Liver (tissue), 8 donors: ENCODE measurements at regions not wholly inside any gene's neighbourhood (a gene's known extent, or its start where the extent isn't known, plus 50 kb on each side); places are given as distances from the start of the nearest gene placed in this dataset.

Experiments used
- DNase-seq: peaks from one replicate; pipeline ENCODE4 v3.0.0-alpha.2; 2017; ENCODE audit warnings: low spot score
- H3K27ac ChIP-seq, 2 donors: one replicate each; pipeline ENCODE4 v1.7.0; 2013; ENCODE audit warnings: inconsistent platforms in 2 of 2, low read length in 2 of 2, control low read depth in 1 of 2, low read depth in 1 of 2, mild to moderate bottlenecking in 1 of 2
- H3K27me3 ChIP-seq, 4 donors: one replicate each; pipeline versions ENCODE4 v1.6.1 to v1.7.0; 2013; ENCODE audit warnings: low read length in 3 of 4, inconsistent platforms in 1 of 4, mild to moderate bottlenecking in 1 of 4, moderate library complexity in 1 of 4; ENCODE audit not compliant: control insufficient read depth in 4 of 4, insufficient read depth in 4 of 4
- H3K36me3 ChIP-seq, 4 donors: one replicate each; pipeline versions ENCODE4 v1.6.1 to v1.7.0; 2013; ENCODE audit warnings: low read length in 3 of 4, mild to moderate bottlenecking in 3 of 4, low read depth in 1 of 4, moderate library complexity in 1 of 4; ENCODE audit not compliant: control insufficient read depth in 4 of 4, insufficient read depth in 3 of 4
- H3K4me1 ChIP-seq, 4 donors: one replicate each; pipeline versions ENCODE4 v1.6.1 to v1.7.0; 2013; ENCODE audit warnings: low read length in 3 of 4, mild to moderate bottlenecking in 3 of 4, moderate library complexity in 1 of 4; ENCODE audit not compliant: control insufficient read depth in 4 of 4, insufficient read depth in 4 of 4
- H3K4me3 ChIP-seq, 3 donors: one replicate each; pipeline versions ENCODE4 v1.6.1 to v1.7.0; 2013; ENCODE audit warnings: low read length in 3 of 3, control low read depth in 1 of 3, low read depth in 1 of 3, mild to moderate bottlenecking in 1 of 3
- H3K9ac ChIP-seq, 2 donors: one replicate each; pipeline ENCODE4 v1.7.0; 2013; ENCODE audit warnings: low read length in 2 of 2, mild to moderate bottlenecking in 2 of 2, moderate library complexity in 2 of 2, control low read depth in 1 of 2, low read depth in 1 of 2
- H3K9me3 ChIP-seq, 4 donors: one replicate each; pipeline versions ENCODE4 v1.6.1 to v1.7.0; 2013; ENCODE audit warnings: low read length in 3 of 4; ENCODE audit not compliant: control insufficient read depth in 4 of 4
- ATF3 ChIP-seq: IDR thresholded peaks from 2 replicates; pipeline ENCODE4 v1.6.1; 2016; ENCODE audit warnings: antibody characterized with exemption
- CTCF ChIP-seq: fragments of 150-350 bp; IDR thresholded peaks from 2 replicates; pipeline ENCODE4 v1.5.1; 2017; ENCODE audit warnings: improper control_type of control experiment, low read depth, low read length; ENCODE audit not compliant: missing input control
- EGR1 ChIP-seq, 2 donors: IDR thresholded peaks; 2 replicates each; pipeline ENCODE4 v1.6.1; 2016 to 2018; ENCODE audit warnings: antibody characterized with exemption in 2 of 2, low read depth in 2 of 2
- FOXA2 ChIP-seq: IDR thresholded peaks from 2 replicates; pipeline ENCODE4 v1.6.1; 2016; ENCODE audit warnings: antibody characterized with exemption
- GABPA ChIP-seq, 2 donors: IDR thresholded peaks in 1 of 2; conservative IDR thresholded peaks in 1 of 2; 2 replicates each; pipeline ENCODE4 v1.6.1; 2016; ENCODE audit warnings: antibody characterized with exemption in 2 of 2, mild to moderate bottlenecking in 1 of 2, moderate library complexity in 1 of 2
- HNF4A ChIP-seq, 2 donors: conservative IDR thresholded peaks; 2 replicates each; pipeline ENCODE4 v1.6.1; 2016; ENCODE audit warnings: antibody characterized with exemption in 2 of 2, mild to moderate bottlenecking in 2 of 2
- JUND ChIP-seq, 2 donors: IDR thresholded peaks; 2 replicates each; pipeline ENCODE4 v1.6.1; 2016; ENCODE audit warnings: antibody characterized with exemption in 2 of 2
- NR2F2 ChIP-seq: IDR thresholded peaks from 2 replicates; pipeline ENCODE4 v1.6.1; 2016; ENCODE audit warnings: antibody characterized with exemption
- RXRA ChIP-seq, 2 donors: IDR thresholded peaks; 2 replicates each; pipeline ENCODE4 v1.6.1; 2017 to 2018; ENCODE audit warnings: antibody characterized with exemption in 2 of 2, mild to moderate bottlenecking in 1 of 2
- TAF1 ChIP-seq: conservative IDR thresholded peaks from 2 replicates; pipeline ENCODE4 v1.6.1; 2016; ENCODE audit warnings: antibody characterized with exemption, mild to moderate bottlenecking
- YY1 ChIP-seq: IDR thresholded peaks from 2 replicates; pipeline ENCODE4 v1.6.1; 2016; ENCODE audit warnings: antibody characterized with exemption, mild to moderate bottlenecking
- ZBTB33 ChIP-seq: IDR thresholded peaks from 2 replicates; pipeline ENCODE4 v1.6.1; 2016; ENCODE audit warnings: antibody characterized with exemption
- WGBS: extraction: QIAGEN DNeasy Blood & Tissue Kit; methylation state at CpG from one replicate; pipeline ENCODE4 v1.1.7; 2013; 5-methylcytosine and 5-hydroxymethylcytosine counted together
- donor health status: healthy.
- donor health status: healthy.
- donor health status: healthy.
- donor health status: healthy.
- donor health status: healthy.

- no peak overlapping the region for H3K4me3 ChIP-seq
- no peak overlapping the region for H3K9ac ChIP-seq
- WGBS = 49% methylated on average over 10 of the region's 10 CpGs
Measured at GRCh38 chr14:98512501-98513251, 759.3 kb downstream of the BCL11B start.

GRCh38 chr14:98513558-98513957, 758.4 kb downstream of the BCL11B start:
- H3K27me3 ChIP-seq = peaks cover 0 to 2% (median under 1%) of the 10 kb centered on the region in 4 donors
- no peak overlapping the region for H3K4me3 ChIP-seq
- H3K36me3 ChIP-seq = no peaks in the 10 kb centered on the region
- no peaks in the 10 kb centered on the region for H3K4me1 ChIP-seq
- H3K9ac ChIP-seq = no peak overlapping the region
- WGBS = 80% methylated on average over 3 of the region's 3 CpGs
- no peak overlapping the region for H3K27ac ChIP-seq
- peaks cover 0 to 4% (median 0%) of the 10 kb centered on the region in 4 donors for H3K9me3 ChIP-seq
- TF ChIP-seq ATF3 (no peak), ZBTB33 (no peak), HNF4A (conservative IDR thresholded peaks at IDR 0.05) (no peak), YY1 (no peak), JUND (IDR thresholded peaks at IDR 0.05) (no peak)
- no peak for DNase-seq

More at GRCh38 chr14:98512501-98513251, 759.3 kb downstream of the BCL11B start:
- H3K36me3 ChIP-seq = no peaks in the 10 kb centered on the region
- H3K9me3 ChIP-seq = peaks cover 0 to 5% (median 0%) of the 10 kb centered on the region in 4 donors
- no peak overlapping the region for H3K27ac ChIP-seq
- no peaks in the 10 kb centered on the region for H3K4me1 ChIP-seq
- DNase-seq = no peak
- peaks cover 0 to 2% (median under 1%) of the 10 kb centered on the region in 4 donors for H3K27me3 ChIP-seq
- TF ChIP-seq TAF1 = no peak
- no peak for TF ChIP-seq HNF4A (conservative IDR thresholded peaks at IDR 0.05)

- H3K27ac ChIP-seq = no peak overlapping the region
- H3K4me3 ChIP-seq = no peak overlapping the region
- no peak overlapping the region for H3K9ac ChIP-seq
- TF ChIP-seq FOXA2 (no peak), RXRA (IDR thresholded peaks at IDR 0.05) (no peak), ATF3 (no peak), GABPA (IDR thresholded peaks at IDR 0.05 in 1 of 2, conservative IDR thresholded peaks at IDR 0.05 in 1 of 2) (no peak), EGR1 (IDR thresholded peaks at IDR 0.05; ENCODE audit: low read depth in 2 of 2) (no peak), CTCF (no peak), NR2F2 (no peak), JUND (IDR thresholded peaks at IDR 0.05) (no peak)
- no peaks in the 10 kb centered on the region for H3K9me3 ChIP-seq
- H3K4me1 ChIP-seq = no peaks in the 10 kb centered on the region
- DNase-seq = no peak
- H3K27me3 ChIP-seq = peaks cover 0 to 2% (median under 1%) of the 10 kb centered on the region in 4 donors
- H3K36me3 ChIP-seq = no peaks in the 10 kb centered on the region
Measured at GRCh38 chr14:98514016-98514415, 758.0 kb downstream of the BCL11B start.
